ENCODE measurements at regions not wholly inside any gene's neighbourhood (a gene's known extent, or its start where the extent isn't known, plus 50 kb on each side); places are given as distances from the start of the nearest gene placed in this dataset.

DNA sequence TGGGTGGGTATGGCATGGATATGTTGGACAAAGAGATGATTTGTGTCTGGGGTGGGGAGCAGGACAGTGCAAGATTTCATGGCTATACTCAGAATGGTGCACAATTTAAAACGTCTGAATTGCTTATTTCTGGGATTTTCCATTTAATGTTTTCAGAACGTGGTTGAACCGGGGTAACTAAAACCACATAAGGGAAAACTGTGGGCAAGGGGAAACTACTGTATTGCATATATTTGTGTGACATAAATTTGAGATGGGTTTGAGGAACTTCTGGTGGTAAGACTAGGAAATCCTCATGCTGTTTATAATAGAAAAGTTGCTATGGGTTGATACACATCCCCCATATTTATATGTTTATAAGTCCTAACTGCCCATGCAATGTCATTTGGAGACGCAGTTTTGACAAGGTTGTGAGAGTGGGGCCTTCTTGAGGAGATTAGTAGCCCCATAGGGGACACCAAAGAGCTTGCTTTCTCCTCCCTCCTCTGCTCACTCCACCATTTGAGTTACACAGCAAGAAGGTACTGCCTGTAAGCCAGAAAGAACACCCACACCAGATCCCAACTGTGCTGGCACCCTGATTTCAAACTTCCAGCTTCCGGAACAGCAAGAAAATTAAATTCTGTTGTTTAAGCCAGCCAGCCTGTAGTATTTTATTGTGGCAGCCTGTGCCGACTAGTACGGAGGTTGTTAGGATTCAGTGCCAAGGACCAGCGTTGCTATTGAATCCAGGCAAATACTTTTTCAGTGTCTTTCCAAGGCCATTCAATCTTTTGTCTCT lies 2118.9 kb downstream of the MAT2B start:
- no TSS peak for BruUV-seq (replicated peaks)
- no peak overlapping the region for H3K4me3 ChIP-seq (replicated peaks in 1 of 3; ENCODE audit: insufficient read depth in 1 of 3, low read depth in 1 of 3, low read length in 3 of 3)
- intact Hi-C loops (cut with micrococcal nuclease) (no loop called here), dilution Hi-C loops (cut with MboI; ENCODE audit: extremely low pct_ligation_motif_present, low sequenced_read_pairs) (no loop called here)
- DNase-seq (ENCODE audit: low read depth, low spot score) (no peak), FAIRE-seq (no peak)
- H3K27ac ChIP-seq (ENCODE audit: insufficient read depth, low read depth, low read length), result no peak overlapping the region
- H3K27me3 ChIP-seq (ENCODE audit: control insufficient read depth in 2 of 2, insufficient read depth in 2 of 2, low read length in 2 of 2), result no peaks in the 10 kb centered on the region
- TF ChIP-seq EZH2 (IDR thresholded peaks at IDR 0.05; ENCODE audit: borderline replicate concordance, low read depth, low read length, severe bottlenecking) (no peak), POLR2A (IDR thresholded peaks at IDR 0.05; ENCODE audit: low read depth, low read length) (no peak), JUN (IDR thresholded peaks at IDR 0.05; ENCODE audit: borderline replicate concordance, insufficient read depth, insufficient read length, low read depth) (no peak), MYC (IDR thresholded peaks at IDR 0.05; ENCODE audit: low read depth, low read length) (no peak), POLR2AphosphoS5 (IDR thresholded peaks at IDR 0.05; ENCODE audit: insufficient read depth, low read depth, low read length) (no peak), FOS (IDR thresholded peaks at IDR 0.05; ENCODE audit: borderline replicate concordance, insufficient read depth, low read length) (no peak), GATA2 (IDR thresholded peaks at IDR 0.05; ENCODE audit: insufficient read depth, insufficient read length, low read depth, low read length) (no peak)
- TF ChIP-seq, protein P1, sequence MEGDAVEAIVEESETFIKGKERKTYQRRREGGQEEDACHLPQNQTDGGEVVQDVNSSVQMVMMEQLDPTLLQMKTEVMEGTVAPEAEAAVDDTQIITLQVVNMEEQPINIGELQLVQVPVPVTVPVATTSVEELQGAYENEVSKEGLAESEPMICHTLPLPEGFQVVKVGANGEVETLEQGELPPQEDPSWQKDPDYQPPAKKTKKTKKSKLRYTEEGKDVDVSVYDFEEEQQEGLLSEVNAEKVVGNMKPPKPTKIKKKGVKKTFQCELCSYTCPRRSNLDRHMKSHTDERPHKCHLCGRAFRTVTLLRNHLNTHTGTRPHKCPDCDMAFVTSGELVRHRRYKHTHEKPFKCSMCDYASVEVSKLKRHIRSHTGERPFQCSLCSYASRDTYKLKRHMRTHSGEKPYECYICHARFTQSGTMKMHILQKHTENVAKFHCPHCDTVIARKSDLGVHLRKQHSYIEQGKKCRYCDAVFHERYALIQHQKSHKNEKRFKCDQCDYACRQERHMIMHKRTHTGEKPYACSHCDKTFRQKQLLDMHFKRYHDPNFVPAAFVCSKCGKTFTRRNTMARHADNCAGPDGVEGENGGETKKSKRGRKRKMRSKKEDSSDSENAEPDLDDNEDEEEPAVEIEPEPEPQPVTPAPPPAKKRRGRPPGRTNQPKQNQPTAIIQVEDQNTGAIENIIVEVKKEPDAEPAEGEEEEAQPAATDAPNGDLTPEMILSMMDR (IDR thresholded peaks at IDR 0.05; ENCODE audit: extremely low read depth in 1 of 2, insufficient read depth in 1 of 2, low read depth in 1 of 2, low read length in 2 of 2), result no peak
- TF ChIP-seq, protein P2, sequence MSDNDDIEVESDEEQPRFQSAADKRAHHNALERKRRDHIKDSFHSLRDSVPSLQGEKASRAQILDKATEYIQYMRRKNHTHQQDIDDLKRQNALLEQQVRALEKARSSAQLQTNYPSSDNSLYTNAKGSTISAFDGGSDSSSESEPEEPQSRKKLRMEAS (IDR thresholded peaks at IDR 0.05; ENCODE audit: insufficient read depth, insufficient read length), result no peak
- no peak overlapping the region for H3K9ac ChIP-seq (replicated peaks; ENCODE audit: extremely low read depth, insufficient read depth, low read length)
- no peaks in the 10 kb centered on the region for H3K36me3 ChIP-seq (ENCODE audit: control insufficient read depth in 2 of 2, extremely low read depth in 1 of 2, insufficient read depth in 2 of 2, low read length in 2 of 2)
- no peak overlapping the region for H3K4me2 ChIP-seq (ENCODE audit: insufficient read depth, low read length)
- peaks cover 2% of the 10 kb centered on the region for H3K9me3 ChIP-seq (replicated peaks; ENCODE audit: control insufficient read depth, insufficient read depth, low read length)
- no peaks in the 10 kb centered on the region for H3K9me1 ChIP-seq (replicated peaks; ENCODE audit: control insufficient read depth, extremely low read depth, insufficient read depth, low read length)
- POLR2A ChIA-PET, result no interaction called here
- no peaks in the 10 kb centered on the region for H3K4me1 ChIP-seq (ENCODE audit: control insufficient read depth, extremely low read depth, insufficient read depth, low read length)
- H2AFZ ChIP-seq (ENCODE audit: low read depth, low read length), result no peak overlapping the region
- no peaks in the 10 kb centered on the region for H3K79me2 ChIP-seq (ENCODE audit: control insufficient read depth, insufficient read depth, low read length)
- no peaks in the 10 kb centered on the region for H4K20me1 ChIP-seq (replicated peaks; ENCODE audit: control insufficient read depth, extremely low read depth, insufficient read depth, low read length)
- CTCF ChIA-PET, result no interaction called here

Data from endothelial cell of umbilical vein (primary cell).